CD4-positive, alpha-beta T cell treated with Interleukin-17A for 1 hour (primary cell): ENCODE measurements at regions not wholly inside any gene's neighbourhood (a gene's known extent, or its start where the extent isn't known, plus 50 kb on each side); places are given as distances from the start of the nearest gene placed in this dataset.

Source experiments
- DNase-seq: peaks from one replicate; pipeline ENCODE4 v3.0.0-alpha.2; 2020

DNA sequence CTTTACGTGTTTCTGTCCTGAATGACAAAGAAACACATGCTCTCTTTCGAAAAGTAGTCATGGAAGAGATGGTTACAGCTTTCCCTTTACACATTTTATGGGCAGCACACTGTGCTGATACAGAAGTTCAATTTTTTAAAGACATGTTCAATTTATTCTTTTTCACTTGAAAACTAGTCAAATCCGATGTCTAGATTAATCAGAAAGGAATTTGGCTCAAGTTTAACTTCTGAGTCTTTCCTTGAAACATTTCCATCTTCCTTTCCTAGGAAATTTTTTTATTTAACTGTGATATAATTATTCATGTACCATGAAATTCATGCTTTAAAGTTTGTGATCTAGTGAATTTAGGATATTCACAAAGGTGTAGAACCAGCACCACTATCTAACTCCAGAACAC lies 360.1 kb downstream of the TNS3 start:
- no peak for DNase-seq

DNA sequence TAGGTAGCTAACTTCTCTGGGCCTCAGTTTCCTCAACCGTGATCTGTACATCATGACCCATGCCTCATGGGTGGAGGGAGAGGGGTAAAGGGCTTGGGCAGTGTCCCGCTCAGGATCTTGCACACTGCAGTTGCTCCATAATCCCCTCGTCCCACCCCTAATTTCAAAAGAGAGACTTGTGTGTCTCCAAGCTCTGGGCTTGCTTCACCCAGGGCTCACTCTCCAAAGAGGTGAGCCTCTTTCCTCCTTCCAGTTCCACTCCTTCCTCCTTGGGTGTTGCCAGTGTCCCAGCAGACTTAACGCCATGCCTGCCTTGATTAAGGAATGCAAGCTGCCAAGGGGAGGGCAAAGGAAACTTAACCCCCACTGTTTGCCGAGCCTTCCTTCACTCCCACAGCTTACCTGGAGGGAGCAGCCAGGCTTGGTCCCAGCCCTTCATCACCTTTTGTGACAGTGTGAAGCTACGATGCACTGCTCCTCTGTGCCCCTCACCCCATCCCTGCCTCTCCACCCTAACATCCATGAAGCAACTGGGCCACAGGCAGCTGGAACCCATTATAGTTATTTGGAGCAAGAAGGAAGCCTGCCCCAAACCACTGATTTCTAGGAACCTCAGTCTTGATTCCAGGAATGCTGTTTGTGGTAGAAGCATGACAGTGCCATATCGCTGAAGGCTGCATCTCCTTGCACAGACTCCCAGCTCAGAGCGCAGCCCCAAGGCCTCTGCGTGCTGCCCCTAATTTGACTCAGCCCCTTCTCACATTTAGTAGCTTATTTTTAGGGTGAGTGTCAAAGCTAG lies 363.3 kb downstream of the TNS3 start:
- DNase-seq = no peak

DNA sequence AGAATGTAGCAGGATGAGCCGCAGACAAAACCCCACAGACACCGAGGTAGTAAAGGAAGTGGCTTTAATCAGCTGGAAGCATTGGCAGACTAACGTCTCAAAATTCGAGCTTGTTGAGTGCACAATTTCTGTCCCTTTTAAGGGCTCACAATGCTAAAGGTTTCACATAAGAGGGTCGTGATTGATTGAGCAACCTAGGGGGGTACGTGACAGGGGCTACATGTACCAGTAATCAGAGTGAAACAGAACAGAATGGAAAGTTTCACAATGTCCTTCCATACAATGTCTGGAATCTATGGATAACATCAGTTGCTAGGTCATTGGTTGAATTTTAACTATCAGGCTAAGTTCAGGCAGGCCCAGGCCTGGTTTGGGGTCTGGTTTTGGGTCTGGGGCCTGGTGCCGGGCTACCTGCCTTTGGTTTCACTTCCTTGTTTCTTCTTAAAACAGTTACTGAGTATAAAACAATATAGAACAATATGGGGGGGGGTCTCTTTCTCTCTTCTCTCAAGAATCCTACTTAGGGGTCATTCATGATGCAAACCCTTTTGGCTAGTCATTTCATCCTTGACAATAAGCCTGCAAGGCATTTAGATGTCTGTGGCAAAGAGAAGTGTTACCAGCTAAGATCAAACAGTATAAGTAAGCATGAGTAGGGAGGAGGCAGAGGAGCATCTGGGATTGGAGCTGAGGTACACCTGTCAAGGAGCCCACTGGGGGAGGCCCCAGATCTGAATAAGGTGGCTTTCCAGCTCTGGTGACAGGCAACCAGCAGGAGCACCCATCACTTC lies 364.1 kb downstream of the TNS3 start:
- DNase-seq = no peak

DNA sequence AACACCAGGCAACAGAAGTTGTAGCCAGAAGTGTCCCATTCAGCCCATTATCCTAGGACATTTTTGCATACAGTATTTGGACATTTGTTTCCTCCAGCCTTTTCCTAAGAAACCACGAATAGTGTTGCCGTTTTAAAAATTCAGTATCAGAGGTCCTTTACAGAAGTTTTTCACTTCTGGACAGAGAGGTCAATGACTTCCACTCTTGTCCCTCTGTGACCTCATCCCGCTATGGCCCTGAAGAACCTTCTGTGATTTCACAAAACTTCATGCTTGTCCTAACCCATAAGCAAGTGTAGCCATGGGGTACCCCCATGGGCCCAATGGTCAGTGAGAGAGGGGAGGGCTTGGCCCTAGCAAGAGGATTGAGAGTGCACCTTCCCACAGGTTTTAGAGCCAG lies 364.8 kb downstream of the TNS3 start:
- DNase-seq = no peak

DNA sequence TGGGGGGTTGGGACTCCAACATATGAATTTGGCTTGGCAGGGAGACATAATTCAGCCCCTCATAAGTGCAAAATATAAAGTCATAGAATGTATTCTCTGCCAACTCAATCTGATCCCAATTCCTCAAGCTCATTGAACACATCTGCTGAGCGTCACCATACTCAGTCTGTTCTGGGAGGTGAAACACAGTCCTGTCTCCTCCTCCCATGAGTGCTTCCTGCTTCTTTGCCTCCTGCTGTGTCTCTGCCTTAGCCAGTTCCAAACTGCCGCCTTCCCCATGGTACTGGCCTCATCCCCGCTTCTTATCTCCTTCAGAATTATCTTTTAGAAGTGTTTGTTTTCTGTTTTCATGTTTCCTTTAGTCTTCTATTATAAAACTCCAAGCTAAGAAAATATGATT lies 365.5 kb downstream of the TNS3 start:
- DNase-seq = no peak

DNA sequence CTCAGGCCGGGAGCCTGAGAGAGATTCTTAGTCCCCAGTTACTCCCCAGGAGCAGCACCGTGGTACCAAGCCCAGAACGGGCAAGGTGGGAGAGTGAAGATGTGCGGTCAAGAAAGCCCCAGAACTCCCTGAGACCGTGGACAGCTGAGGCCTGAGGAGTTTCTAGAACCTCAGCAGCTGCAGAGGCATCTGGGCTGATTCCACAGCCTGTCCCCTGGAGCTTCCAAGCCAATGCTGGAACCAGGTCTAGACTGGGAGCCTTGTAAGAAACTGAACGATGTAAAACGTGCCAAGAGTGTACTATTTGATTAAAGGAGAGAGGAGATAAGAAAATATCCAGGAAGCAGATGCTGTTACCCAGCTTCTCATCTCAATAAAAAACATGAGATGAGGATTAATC lies 366.3 kb downstream of the TNS3 start:
- no peak for DNase-seq

DNA sequence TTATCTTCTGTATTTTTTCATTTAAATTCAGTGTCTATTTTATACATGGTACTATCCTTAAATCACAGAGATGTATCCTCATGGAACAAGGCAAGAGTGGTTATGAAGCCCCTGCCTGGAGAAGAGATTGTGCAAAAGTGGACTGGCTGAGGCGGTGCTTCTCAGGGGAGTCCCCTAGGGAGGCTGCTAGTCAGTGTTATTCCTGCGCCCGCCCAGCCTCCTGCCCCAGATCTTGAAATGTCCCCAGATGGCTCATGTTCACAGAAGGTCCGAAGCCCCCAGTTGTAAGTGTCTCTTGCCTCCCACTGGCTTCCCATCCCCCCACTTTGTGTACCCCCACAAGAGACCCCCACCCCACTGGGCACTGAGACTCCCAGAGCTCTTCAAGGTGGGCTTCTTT lies 366.9 kb downstream of the TNS3 start:
- no peak for DNase-seq

DNA sequence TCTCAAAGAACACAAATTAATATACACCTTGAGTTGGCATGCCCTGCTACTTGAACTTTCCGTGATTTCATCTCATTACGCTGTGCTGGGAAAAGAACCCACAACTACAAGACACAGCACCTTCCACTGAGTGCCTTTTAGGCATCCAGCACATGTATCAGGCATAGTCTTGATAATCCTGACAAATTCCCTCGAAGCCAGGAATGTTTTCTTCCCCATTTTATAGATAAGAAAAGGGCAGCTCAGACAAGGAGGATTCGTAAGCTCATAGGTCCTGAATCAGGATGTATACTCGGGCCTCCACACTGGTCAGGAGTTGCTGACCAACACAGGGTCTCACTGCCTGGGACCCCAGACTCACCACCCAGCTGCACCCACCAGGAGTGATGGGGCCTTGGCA lies 368.6 kb downstream of the TNS3 start:
- no peak for DNase-seq

DNA sequence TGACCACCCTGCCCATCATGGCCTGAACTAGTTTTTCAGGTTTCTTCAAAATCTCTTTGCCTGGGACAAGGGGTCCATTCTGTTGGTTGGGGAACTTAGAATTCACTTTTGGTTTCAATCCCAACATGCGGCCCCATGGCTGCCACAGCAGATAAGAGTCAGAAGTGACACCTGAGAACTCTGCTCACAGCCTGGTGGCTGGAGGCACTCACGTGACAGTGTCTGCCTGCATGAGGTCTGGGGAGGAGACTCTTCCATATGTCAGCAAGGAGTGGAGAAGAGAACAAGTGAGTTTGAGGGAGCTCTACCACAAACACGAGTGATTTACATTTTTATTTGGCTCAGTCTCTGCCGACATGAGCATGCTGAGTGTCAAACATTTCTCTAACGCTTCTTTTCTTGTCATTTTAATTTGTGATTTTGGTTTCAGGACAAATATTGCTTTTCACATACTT lies 370.4 kb downstream of the TNS3 start:
- DNase-seq = no peak

DNA sequence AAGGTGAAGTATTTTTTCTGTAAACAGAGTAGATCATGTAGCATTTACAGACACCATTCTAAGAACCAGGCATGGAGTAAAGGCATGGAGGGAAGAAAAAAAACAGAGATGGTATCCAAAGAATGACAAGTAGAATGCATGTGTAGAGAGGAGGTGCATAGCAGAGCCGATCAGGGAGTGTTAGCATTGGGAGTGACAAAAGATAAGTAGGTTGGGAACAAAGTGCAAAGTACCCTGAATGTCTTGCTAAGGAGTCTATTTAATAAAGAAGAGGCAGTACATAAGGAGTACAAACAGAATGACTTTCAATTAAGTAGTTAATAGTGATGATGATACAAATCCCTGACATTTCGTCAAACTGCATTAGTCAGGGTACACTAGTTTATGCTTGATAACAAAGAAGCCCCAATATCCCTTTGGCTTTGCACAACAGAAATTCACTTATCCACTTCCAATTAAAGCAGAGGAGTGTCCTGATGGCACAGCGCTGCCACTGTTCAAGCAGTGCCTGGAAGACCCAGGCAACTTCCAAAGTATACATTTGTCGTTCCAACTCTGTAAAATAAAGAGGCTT lies 371.5 kb downstream of the TNS3 start:
- DNase-seq = no peak

DNA sequence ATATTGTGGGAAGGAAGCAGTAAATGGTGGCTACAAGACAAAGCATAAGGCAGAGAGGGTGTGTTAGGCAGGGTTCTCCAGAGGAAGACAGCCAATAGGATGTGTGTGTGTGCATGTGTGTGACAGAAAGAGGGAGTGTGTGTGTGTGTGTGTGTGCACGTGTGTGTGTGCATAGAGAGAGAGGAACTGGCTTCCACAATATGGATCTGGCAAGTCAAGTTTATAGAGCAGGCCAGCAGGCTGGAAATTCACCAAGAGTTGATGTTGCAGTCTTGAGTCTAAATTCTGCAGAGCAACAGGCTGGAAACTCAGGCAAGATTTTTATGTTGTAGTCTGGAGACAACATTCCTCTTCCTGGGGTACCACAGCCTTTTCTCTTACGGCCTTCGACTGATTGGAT lies 374.0 kb downstream of the TNS3 start:
- no peak for DNase-seq

DNA sequence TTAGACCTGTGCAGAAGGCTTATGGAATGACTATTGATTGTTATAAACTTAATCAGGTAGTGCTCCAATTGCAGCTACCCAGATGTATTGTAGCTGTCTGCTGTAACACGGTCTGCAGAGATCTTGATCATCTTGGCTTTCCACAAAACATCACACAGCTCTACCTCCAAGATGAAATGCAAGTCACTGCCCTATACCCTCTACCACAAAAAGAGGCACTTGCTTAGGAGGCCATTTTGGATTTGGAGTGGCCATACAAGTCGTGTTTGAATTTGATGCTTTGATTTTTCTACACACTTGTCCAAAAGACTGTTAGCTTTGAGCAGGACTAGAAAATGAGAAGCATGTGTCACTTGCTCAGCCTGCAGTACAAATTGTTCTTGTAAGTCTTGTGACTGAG lies 377.2 kb downstream of the TNS3 start:
- no peak for DNase-seq

DNA sequence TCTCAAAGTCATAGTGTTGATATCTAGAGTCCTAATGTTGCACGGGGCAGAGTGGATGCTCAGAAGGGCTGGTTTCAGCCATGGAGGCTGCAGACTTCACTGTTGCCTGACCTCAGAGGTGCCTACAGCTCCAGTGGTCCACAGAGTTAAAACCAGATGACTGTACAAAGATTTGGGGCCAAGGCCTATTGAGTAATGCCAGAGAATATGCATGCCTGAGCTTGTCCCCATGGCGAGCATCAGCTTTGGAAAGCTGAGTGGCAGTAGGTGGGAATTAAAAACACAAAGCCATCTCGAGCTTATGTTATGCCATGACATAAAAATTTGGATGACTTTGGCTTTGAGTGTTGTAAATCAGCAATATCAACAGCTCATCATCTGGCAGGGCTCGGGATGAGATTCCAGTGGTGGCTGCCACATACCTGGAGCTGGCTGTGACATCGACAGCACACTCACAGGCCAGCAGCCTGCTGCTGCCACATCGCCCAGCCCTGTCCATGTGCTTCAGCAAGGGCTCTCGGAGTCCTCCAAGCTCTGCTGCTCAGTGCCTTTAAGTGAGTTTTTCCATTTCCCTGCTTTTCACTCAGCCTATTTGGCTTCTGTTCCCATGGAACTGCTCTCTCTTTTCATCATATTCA lies 379.6 kb downstream of the TNS3 start:
- DNase-seq = no peak

DNA sequence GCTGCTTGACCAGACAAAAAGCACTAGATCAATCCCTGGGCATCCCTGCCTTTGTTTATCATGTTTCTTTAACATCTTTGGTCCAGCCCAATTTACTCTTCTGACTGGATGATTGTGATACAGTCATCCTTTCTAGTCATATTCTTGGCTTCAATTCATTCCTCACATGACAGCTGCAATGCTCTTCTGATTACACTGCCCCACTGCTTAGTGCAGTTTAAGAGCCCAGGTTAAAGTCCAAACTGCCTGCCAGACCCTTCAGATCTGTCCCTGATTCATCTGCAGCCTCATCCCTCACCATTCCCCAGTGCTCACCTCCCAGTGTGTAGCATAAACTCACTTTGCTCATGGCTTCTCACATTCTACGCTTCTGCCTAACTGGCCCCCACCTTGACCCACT lies 383.8 kb downstream of the TNS3 start:
- no peak for DNase-seq

DNA sequence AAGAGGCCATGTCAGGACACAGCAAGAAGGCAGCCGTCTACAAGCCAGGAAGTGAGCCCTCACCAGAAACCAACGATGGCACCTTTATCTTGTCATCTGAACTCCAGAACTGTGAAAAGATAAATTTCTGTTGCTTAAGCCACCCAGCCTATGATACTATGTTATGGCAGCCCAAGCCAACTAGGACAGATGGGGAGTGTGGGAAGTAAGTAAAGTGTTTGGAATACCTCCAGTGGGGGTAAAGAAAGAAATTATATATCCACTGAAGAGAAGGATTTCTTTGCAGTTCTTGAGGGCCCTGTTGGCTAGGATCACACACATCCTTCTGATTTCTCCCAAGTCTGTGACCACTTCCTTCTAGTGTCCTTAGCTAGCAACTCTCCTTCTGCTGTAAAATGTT lies 384.4 kb downstream of the TNS3 start:
- no peak for DNase-seq

DNA sequence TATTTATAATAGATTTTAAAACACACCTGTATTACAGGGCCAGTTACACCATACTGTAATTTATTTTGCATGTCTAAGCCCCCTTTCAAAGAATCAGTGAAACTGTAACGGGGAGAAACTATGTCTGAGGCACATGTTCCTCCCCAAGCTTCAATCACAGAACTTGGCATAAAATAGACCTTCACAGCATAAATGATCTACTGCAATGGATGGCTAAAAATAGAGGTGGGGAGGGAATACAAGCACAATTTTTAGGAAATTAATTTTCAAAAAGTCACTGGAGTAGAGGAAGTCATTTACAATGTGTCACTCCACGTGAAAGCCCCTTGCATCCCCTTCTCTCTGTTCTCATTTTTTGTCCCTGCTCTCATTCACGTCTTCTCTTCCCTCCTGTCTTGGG lies 385.2 kb downstream of the TNS3 start:
- DNase-seq = no peak

DNA sequence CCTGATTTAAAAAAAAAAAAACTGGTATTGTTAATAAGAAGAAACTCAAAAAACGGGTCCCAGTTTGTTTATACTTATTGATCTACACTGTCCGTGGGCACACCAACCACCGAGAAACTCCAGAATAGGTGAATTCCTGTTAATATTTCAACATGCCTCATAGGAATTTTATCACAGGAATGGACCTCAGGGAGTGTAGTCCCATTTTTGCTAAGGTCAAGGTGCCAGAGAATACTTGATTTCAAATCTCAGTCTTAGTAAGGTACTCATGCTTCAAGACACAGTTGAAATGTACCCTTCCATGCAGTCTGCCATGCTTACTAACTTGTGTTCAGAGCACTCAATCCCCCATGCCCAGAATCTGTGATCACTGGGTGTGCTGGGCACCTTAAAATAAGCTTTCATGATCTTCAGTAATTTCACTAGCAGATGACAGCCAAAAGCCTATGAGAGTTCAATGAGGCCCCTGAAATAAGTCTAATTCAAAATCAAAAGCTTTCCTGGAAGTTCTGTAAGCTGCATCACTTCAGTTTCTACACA lies 385.7 kb downstream of the TNS3 start:
- DNase-seq = no peak

DNA sequence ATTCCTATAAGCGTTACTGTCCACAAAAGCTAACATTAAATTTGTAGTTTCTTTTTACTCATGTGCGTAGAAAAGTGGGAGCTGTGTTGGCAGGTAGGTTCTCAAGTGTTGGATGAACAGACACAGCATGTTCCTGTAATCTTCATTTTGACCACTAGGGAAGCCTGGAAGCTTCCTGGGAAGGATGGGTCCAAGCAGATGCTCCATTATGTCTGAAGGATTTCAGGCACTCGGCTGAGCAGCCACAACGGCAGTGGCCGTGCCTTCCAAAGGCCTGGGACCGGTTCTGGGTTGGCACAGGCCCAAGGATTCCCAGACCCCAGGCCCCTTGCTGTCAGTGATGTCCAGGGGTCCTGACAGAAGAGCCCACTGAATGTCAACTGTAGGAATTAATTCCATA lies 386.3 kb downstream of the TNS3 start:
- no peak for DNase-seq

DNA sequence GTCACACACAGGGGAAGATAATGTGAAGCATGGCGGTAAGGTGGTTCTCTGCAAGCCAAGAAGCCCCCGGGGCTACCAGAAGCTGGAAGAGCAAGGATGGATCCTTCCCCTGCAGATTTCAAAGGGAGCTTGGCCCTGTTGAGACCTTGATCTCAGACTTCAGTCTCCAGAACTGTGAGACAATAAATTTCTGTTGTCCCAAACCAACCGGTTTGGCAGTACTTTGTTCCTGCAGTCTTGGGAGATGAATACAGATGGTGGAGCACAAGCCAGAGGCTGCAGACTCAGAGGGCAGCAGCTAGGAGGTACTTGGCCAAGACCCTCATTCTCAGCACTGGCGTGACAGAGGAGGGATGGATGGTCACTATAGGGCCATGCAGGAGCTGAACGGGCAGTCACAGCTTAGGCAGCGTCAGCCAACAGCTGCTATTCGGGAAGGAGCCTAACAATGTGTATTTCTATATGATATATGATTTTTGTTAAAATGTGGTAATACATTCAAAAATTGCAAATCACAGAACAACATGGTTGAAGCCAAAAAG lies 387.3 kb downstream of the TNS3 start:
- DNase-seq = no peak

DNA sequence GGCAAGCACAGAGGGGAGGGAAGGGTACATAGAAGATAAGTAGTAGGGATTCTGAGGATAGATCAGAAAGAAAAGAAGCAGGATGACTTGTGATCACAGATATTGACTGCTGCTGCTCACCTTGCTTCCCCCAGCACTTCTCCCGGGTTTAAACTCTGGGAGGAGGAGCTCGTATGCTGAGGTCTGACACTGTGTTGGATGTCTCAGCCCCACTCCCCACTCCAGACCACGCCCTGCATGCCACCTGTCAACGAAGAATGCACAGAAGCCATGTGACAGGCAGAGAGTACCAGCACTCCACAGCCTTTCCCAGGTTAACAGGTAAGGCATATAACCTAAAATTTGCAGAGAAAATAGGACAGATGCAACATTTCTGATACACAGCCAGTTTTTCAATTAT lies 388.9 kb downstream of the TNS3 start:
- DNase-seq = no peak

DNA sequence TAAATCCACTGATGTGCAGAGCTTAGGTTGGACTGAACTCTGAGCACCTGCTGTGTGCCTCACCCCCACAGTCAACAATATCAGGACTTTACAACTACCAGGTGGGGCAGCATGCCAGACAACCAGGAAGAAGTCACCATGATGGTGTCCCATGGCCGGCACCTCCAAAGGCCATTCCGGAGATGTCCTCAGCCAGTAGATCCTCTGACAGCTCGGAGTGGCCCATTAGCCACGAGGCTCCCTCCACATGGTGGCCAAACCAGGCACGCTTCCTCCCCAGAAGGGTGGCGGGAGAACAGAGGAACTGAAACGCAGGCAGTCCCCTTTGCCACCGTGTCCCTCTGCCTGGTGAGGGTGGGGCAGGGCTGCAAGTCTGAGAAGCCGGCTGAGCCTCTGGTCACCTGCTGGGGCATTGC lies 390.0 kb downstream of the TNS3 start:
- peak; percentile 2 for DNase-seq

DNA sequence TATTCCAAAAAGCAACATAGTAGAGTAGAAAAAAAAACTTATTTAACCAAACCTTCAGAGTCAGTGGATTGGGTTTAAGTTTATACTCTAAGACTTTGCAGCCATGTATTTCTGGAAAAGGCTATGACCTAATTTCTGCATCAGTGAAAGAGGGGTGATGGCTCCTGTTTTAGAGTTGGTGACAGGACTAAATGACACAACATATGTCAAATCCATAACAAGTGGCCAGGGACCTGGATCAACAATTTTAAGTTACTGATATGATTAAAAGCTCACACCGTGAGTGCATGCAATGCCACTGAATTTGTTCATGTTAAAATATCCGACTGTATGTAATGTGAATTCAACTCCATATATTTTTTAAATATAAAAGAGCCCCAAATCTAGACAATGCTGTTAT lies 390.6 kb downstream of the TNS3 start:
- no peak for DNase-seq

DNA sequence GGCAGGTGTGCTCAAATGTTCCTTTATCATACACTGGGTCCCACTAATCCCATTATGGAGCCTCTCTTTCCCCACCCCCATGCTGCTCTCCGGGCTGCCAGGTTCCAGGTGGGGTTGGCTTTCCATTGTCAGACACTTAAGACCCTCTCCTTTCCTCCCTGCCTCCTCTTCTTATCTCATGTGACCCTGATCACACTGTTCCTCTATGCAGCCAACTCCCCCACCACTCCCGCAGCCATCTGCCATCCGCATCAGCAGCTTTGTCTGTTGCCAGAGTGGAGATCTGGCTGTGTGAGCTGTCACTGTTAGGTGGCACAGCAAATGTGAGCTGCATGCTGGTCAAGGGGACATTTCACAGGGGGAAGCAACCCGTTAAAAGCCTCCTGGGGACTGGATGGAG lies 391.4 kb downstream of the TNS3 start:
- DNase-seq = no peak
